SKM-1 (cell line): ENCODE measurements at regions not wholly inside any gene's neighbourhood (a gene's known extent, or its start where the extent isn't known, plus 50 kb on each side); places are given as distances from the start of the nearest gene placed in this dataset.

ENCODE experiments used
- DNase-seq: peaks from one replicate; lab custom pipeline; 2025; ENCODE audit not compliant: unreplicated experiment; lab: John Stamatoyannopoulos, UW

- no peak for DNase-seq
These were observed 240.6 kb upstream of the GOLIM4 start for GRCh38 chr3:168336276-168336675.

DNA sequence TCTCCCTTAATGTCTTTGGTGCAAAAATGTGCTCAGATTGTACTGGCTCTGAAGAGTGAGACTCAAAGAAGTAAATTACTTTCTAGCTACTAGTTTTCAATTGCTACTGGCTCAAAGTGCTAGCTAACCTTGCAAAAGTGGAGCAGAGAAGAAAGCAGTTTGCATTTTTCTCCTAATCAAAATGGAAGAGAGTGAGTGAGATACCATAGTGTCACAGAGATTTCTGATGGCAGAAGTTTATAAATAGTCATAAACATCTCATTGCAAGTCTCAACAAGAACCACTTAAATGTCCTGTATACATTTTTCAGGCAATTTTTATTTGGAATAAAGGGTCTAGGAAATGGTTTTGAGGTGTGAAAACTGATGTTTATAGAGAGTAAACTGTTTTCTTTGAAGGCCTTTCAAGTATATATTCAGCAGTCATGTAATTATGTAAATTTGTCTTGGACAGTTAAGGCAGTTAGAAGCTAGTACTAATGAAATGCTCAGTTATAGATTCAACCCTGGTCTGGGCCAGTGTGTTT lies 237.7 kb upstream of the GOLIM4 start:
- DNase-seq: no peak

GRCh38 chr3:168331756-168332155 lies 236.0 kb upstream of the GOLIM4 start:
- DNase-seq: no peak

- no peak for DNase-seq
These were observed 235.3 kb upstream of the GOLIM4 start for GRCh38 chr3:168330983-168331382.

GRCh38 chr3:168327856-168328255 lies 232.1 kb upstream of the GOLIM4 start:
- no peak for DNase-seq

DNA sequence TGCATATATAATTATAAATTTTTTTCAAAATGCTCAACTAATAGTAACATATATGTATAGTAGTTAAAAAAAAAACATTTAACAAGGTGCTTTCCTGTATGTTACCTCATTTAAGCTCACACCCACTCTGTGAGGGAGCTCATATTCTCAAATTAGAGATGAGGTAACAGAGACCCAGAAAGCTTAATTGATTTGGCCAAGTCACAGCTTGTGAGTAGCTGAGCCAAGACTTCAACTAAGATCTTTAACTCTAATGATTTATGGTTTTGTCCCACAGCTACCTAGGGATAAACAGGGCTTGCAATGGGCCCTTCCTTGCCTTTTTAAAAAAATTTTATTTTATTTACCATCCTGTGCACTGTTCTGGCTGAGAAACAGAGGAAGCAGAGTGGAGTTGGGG lies 230.0 kb upstream of the GOLIM4 start:
- no peak for DNase-seq

GRCh38 chr3:168322941-168323340 lies 227.2 kb upstream of the GOLIM4 start:
- DNase-seq: no peak

GRCh38 chr3:168314166-168314565 lies 218.4 kb upstream of the GOLIM4 start:
- no peak for DNase-seq

DNA sequence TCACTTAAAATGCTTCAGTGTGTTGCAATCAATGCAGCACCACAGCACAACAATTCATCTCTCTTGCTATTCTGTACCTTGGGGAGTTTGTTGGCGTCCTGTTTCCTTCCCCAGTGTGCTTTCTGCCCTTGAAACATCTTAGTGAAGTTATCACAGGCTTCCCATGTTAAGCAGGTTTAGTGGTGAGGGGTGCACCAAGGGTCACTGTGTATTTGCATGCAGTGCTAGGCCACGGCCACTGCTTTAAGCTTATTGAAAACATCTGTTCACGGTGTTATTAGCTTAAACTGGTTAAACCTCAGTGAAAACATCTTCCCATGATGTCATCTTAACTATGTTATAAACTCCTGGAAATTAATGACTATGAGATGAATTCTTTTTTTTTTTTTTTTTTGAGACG lies 217.3 kb upstream of the GOLIM4 start:
- DNase-seq: no peak

DNA sequence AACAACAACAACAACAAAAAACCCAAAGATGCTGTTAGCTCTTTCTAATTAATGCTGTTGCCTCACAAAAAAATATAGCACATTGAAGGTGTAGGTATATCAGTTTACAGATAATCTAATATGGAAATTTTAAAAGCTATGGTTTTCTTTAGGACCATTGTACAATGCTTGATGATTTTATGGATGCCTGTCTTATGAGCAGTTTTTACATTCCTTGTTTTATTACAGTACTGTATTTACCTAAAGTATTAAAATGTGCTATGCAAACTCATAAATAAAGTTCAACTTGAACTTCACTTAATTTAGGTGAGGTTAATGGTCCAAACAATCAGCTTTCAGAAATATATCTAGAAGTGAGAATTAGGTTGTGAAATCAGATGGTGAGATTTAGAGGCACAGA lies 212.2 kb upstream of the GOLIM4 start:
- DNase-seq: no peak

- no peak for DNase-seq
These were observed 199.3 kb upstream of the GOLIM4 start for GRCh38 chr3:168295027-168295426.

- DNase-seq: no peak
These were observed 196.6 kb upstream of the GOLIM4 start for GRCh38 chr3:168292296-168292695.

DNA sequence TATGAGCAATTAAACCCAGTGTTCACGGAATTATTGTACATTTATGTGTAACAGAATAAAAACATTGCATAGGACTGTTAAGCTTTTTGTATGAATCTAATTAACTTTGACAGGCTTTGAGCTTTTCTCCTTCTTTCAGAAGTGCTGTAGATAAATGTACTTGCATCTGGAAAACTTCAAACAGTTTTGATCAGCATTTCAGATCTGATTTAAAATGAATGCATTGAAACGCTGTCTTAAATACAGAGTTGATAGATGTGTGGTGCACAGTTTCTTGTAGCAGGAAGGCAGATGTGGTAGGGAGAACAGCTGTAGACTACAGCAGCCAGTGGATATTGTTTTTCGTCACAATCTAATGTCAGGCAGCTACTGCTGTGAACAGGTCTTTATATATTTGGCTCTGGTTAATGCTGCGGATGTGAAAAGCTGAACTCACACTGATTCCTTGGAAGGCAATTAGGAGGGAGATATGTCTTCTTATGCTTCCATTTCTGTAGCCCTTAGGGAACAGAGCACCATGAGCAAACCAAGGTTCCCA lies 193.8 kb upstream of the GOLIM4 start:
- DNase-seq: no peak

- no peak for DNase-seq
These were observed 193.0 kb upstream of the GOLIM4 start for GRCh38 chr3:168288511-168289401.

DNA sequence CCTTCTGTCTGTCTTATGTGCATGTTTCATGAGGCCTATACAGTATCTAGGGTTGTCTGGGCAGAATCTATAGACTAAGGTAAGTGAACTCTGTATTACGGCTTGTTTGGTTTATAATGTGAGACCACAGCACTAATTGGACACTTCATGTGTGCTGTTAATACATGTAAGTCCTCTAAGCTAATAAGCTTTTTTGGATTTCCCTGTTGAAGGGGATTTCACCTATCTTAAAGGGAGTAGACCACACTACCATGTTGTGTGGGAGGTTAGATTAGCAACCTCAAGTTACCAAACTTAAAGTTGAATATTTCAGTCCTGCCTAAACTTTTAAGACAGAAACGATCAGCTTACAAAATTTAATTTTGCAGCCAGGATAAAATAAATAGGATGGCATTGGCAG lies 189.8 kb upstream of the GOLIM4 start:
- DNase-seq: no peak

- DNase-seq: no peak
These were observed 189.0 kb upstream of the GOLIM4 start for GRCh38 chr3:168284728-168285127.

- no peak for DNase-seq
These were observed 179.9 kb upstream of the GOLIM4 start for GRCh38 chr3:168275662-168276061.

DNA sequence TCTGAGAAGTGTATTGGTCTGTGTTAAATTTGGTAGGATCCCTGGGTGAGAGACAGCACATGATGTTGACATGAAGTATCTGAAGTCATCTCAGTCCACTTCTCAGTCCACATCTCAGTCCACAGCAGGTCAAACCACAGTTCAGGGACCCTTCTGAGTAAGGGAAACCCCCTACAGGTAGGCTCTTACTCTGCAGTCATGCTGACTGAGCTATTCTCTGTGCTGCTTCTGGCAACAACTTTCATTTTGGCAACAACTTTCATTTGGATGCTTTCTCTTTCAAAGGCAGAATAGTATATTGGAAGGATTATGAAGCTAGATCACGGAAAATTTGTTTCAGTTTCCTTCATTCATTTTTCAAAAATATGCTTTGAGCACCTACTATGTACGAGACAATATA lies 178.2 kb upstream of the GOLIM4 start:
- DNase-seq: no peak

DNA sequence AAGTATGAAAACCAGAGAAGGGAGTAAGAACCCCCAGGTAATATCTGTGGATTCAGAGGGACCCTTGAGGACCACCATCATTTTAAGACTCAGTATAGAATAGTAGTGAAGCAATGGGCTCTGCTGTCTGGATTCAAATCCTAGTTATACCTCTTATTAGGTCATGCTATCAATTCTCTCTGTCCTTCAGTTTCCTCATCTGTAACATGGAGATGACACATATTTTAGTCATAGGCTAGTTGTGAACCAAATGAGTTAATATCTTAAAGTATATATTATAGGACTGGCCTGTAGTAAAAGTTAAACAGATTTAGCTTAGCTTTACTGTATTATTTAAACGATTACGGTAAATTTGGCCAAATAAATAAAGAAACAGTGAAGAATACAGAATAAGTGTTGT lies 177.3 kb upstream of the GOLIM4 start:
- DNase-seq: no peak

DNA sequence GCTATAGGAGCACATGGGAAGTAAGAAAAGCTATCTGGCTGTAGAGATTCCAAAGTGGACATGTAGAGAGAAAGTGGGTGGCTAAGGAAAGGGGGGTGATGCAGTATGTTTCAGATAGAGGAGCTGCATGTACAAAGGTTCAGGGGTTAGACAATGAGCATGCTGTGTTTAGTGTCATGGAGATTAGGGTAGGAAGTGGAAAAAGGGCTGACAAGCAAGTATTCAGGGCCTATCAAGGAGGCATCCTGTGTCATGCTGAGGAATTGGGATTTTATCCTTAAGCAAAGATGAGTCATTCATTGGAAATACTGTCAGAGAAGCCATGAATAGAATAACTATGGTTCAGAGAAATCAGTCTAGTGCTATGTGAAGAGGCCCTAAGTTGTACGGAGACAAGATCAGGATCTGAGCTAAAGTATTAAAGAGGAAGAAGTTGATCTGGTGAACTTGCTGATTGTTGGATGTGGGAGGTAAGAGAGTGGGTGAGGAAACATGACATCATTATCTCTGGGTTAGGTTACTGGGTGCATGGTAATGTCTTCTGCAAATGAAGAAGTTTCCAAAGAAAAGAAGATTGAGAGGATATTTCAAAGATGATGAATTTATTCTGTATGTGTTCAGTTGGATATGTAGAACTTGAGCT lies 176.7 kb upstream of the GOLIM4 start:
- no peak for DNase-seq

DNA sequence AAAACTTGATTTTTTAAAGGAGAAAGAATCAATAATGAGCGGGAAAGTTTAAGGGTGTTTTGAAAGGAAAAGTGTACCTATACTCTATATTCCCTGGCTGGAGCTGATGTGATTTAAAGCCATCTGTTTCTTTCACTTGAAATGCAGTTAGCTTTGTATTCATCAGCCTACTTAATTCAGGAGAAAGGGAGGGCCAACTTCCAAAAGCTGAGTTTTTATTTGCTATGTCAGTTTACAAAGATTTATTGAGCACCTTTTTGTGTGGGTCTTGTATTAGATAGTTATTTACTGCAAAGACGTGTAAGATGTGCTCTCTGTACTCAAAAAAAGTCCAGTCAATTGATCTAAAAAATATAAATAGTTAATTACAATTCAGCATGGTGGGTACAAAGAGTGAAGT lies 176.2 kb upstream of the GOLIM4 start:
- DNase-seq: no peak

GRCh38 chr3:168269001-168269400 lies 173.3 kb upstream of the GOLIM4 start:
- no peak for DNase-seq
